Esophagus squamous epithelium (tissue), 5 donors: ENCODE measurements at regions not wholly inside any gene's neighbourhood (a gene's known extent, or its start where the extent isn't known, plus 50 kb on each side); places are given as distances from the start of the nearest gene placed in this dataset.

Experiments used
- DNase-seq: peaks from one replicate; lab custom pipeline; 2025; lab: John Stamatoyannopoulos, UW
- H3K27ac ChIP-seq, 4 donors: fragments of 200-600 bp; sonication (generic); one replicate each; pipeline ENCODE4 v1.5.1; 2016 to 2019; ENCODE audit warnings: mild to moderate bottlenecking in 1 of 4
- H3K27me3 ChIP-seq, 4 donors: fragments of 200-600 bp; sonication (generic); 1 replicate in 3 of 4; 2 replicates in 1 of 4; pipeline versions ENCODE4 v1.5.1 to v1.6.0; 2017 to 2021; ENCODE audit warnings: antibody characterized with exemption in 1 of 4
- H3K36me3 ChIP-seq, 3 donors: fragments of 200-600 bp; sonication (generic); one replicate each; pipeline ENCODE4 v1.5.1; 2016 to 2019
- H3K4me1 ChIP-seq, 3 donors: fragments of 200-600 bp; sonication (generic); one replicate each; pipeline ENCODE4 v1.5.1; 2017 to 2019
- H3K4me3 ChIP-seq, 4 donors: fragments of 200-600 bp; sonication (generic); 1 replicate in 3 of 4; 2 replicates in 1 of 4; pipeline ENCODE4 v1.5.1; 2016 to 2019; ENCODE audit warnings: mild to moderate bottlenecking in 2 of 4, moderate library complexity in 1 of 4
- H3K9me3 ChIP-seq, 3 donors: fragments of 200-600 bp; sonication (generic); one replicate each; pipeline ENCODE4 v1.5.1; 2016 to 2019
- CTCF ChIP-seq, 6 experiments: fragments of 450-650 bp in 4 of 6; fragments of 200-600 bp in 2 of 6; sonication (generic) in 2 of 6; IDR thresholded peaks; one replicate each; pipeline ENCODE4 v1.5.1; 2016 to 2019; ENCODE audit warnings: antibody characterized with exemption in 6 of 6, mild to moderate bottlenecking in 4 of 6, moderate library complexity in 4 of 6
- POLR2A ChIP-seq, 4 donors: fragments of 450-650 bp; IDR thresholded peaks; one replicate each; pipeline ENCODE4 v1.6.1; 2017; ENCODE audit warnings: antibody characterized with exemption in 4 of 4, mild to moderate bottlenecking in 4 of 4, moderate library complexity in 3 of 4
- WGBS, 2 donors: methylation state at CpG; one replicate each; pipeline ENCODE4 v1.1.5; 2018; 5-methylcytosine and 5-hydroxymethylcytosine counted together
- intact Hi-C: fragments of 100-400 bp; cut with DNase I; formaldehyde crosslinking; loops from one replicate; pipeline ENCODE4 v1.15.0; 2022
- donor health status: DM: yes; HTN: yes; CAD: no.

DNA sequence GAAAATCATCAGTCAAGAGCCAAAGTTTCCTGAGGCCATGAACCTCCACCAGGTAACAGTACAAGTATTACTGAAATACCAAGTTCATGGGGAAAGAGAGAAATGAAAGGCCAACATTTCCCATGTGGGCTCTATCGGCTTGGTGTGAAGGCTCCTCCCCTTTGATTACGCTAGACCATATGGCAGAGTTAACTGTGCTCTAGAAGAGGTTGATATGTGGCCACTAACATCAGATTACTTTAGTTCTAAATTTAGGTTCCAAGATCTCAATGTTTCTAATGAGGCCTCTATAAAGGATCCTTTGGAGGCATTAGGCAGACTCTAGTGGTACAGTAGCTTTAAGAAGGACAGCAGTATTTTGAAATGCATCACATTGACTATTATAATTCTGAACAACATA lies 127.1 kb downstream of the SEMA6D start:
- Histone ChIP-seq H3K4me3 (no peak overlapping the region), H3K36me3 (no peaks in the 10 kb centered on the region), H3K9me3 (no peaks in the 10 kb centered on the region), H3K27me3 (no peaks in the 10 kb centered on the region), H3K27ac (no peak overlapping the region), H3K4me1 (peaks cover 0 to 5% (median 0%) of the 10 kb centered on the region in 3 donors)
- TF ChIP-seq CTCF (IDR thresholded peaks at IDR 0.05): no peak
- no peak for TF ChIP-seq POLR2A (IDR thresholded peaks at IDR 0.05)
- intact Hi-C loops: no loop called here
- WGBS, 2 donors: 76 to 83% methylated on average over 2 of the region's 2 CpGs
- no peak for DNase-seq

- H3K36me3 ChIP-seq: no peaks in the 10 kb centered on the region
- TF ChIP-seq POLR2A (IDR thresholded peaks at IDR 0.05) (no peak), CTCF (IDR thresholded peaks at IDR 0.05) (no peak)
- no peaks in the 10 kb centered on the region for H3K9me3 ChIP-seq
- peaks cover 0 to 5% (median 0%) of the 10 kb centered on the region in 3 donors for H3K4me1 ChIP-seq
- no peak overlapping the region for H3K27ac ChIP-seq
- H3K4me3 ChIP-seq: no peak overlapping the region
- H3K27me3 ChIP-seq: no peaks in the 10 kb centered on the region
- no peak for DNase-seq
- intact Hi-C loops: no loop called here
- WGBS, 2 donors: 65 to 68% methylated on average over 2 of the region's 2 CpGs
Measured at GRCh38 chr15:47846128-47846868, 129.0 kb downstream of the SEMA6D start.

GRCh38 chr15:47846876-47847275 lies 129.6 kb downstream of the SEMA6D start:
- no peaks in the 10 kb centered on the region for H3K9me3 ChIP-seq
- H3K27ac ChIP-seq: no peak overlapping the region
- no peak for DNase-seq
- H3K27me3 ChIP-seq: no peaks in the 10 kb centered on the region
- no peak for TF ChIP-seq POLR2A (IDR thresholded peaks at IDR 0.05)
- TF ChIP-seq CTCF (IDR thresholded peaks at IDR 0.05): no peak
- peaks cover 0 to 5% (median 0%) of the 10 kb centered on the region in 3 donors for H3K4me1 ChIP-seq
- intact Hi-C loops: no loop called here
- H3K4me3 ChIP-seq: no peak overlapping the region
- no peaks in the 10 kb centered on the region for H3K36me3 ChIP-seq
- 63 to 69% methylated on average over 3 of the region's 3 CpGs for WGBS, 2 donors

- DNase-seq: no peak
- H3K4me3 ChIP-seq: no peak overlapping the region
- WGBS, 2 donors: 60 to 69% methylated on average over 5 of the region's 5 CpGs
- peaks cover 0 to 5% (median 0%) of the 10 kb centered on the region in 4 donors for H3K27me3 ChIP-seq
- no peak overlapping the region for H3K27ac ChIP-seq
- no peaks in the 10 kb centered on the region for H3K4me1 ChIP-seq
- no peaks in the 10 kb centered on the region for H3K9me3 ChIP-seq
- intact Hi-C loops: no loop called here
- no peaks in the 10 kb centered on the region for H3K36me3 ChIP-seq
- no peak for TF ChIP-seq CTCF (IDR thresholded peaks at IDR 0.05)
- no peak for TF ChIP-seq POLR2A (IDR thresholded peaks at IDR 0.05)
Measured at GRCh38 chr15:47856071-47856470, 138.8 kb downstream of the SEMA6D start.

DNA sequence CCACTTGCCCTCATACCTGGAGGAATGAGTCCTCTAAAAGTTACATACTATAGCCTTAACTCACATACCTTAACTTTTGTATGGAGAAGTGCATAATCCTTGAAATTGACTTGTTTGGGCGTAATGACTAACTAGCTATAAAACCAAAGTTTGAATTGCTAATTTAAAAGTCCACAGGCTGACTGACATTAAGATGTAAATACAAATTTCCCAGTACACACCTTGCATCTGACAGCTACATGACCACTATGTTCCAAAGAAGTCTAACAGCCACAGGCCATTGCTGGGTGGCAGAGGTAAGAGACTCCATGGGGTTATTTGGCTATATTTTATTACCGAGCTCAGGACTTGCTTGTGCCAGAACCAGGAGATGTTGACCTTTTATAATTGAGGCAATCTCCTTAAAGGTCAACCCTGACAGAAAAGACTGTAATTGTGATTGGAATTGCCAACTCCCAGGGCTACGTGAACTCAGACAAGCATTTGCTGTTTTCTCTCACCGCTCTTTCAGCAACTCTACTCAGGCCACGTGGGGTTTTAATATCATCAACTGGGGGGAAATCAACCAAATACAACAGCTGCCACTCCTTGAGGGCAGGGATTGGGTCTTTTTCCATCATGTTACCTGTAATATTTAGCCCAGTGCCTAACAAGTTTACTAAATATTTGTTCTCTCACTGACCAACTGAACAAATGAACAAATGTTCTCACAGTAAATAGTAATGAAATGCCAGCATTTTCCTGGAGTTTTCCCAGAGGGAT lies 139.9 kb downstream of the SEMA6D start:
- H3K36me3 ChIP-seq: no peaks in the 10 kb centered on the region
- intact Hi-C loops: no loop called here
- WGBS, 2 donors: 90 to 92% methylated on average over 5 of the region's 5 CpGs
- no peak overlapping the region for H3K27ac ChIP-seq
- no peaks in the 10 kb centered on the region for H3K9me3 ChIP-seq
- peaks cover 0 to 5% (median 0%) of the 10 kb centered on the region in 4 donors for H3K27me3 ChIP-seq
- H3K4me3 ChIP-seq: no peak overlapping the region
- no peak for DNase-seq
- TF ChIP-seq POLR2A (IDR thresholded peaks at IDR 0.05) (no peak), CTCF (IDR thresholded peaks at IDR 0.05) (no peak)
- H3K4me1 ChIP-seq: no peaks in the 10 kb centered on the region
